GM12874 (cell line): ENCODE measurements at regions not wholly inside any gene's neighbourhood (a gene's known extent, or its start where the extent isn't known, plus 50 kb on each side); places are given as distances from the start of the nearest gene placed in this dataset.

ENCODE experiments used
- CTCF ChIP-seq: IDR thresholded peaks from 2 replicates; pipeline ENCODE4 v1.5.1; 2011; ENCODE audit warnings: low read depth, mild to moderate bottlenecking, control low read depth, low read length, moderate library complexity; ENCODE audit not compliant: insufficient read depth

GRCh38 chr7:106356-106755 lies 86.0 kb upstream of the FAM20C start:
- no peak for TF ChIP-seq CTCF

- no peak for TF ChIP-seq CTCF
Observed at GRCh38 chr7:107233-107632, 85.1 kb upstream of the FAM20C start.

GRCh38 chr7:107907-108306 lies 84.5 kb upstream of the FAM20C start:
- no peak for TF ChIP-seq CTCF

- TF ChIP-seq CTCF: no peak
Observed at GRCh38 chr7:109094-109493, 83.3 kb upstream of the FAM20C start.

GRCh38 chr7:109898-110556 lies 82.3 kb upstream of the FAM20C start:
- no peak for TF ChIP-seq CTCF

GRCh38 chr7:110557-111232 lies 81.7 kb upstream of the FAM20C start:
- no peak for TF ChIP-seq CTCF

- TF ChIP-seq CTCF: no peak
Observed at GRCh38 chr7:111591-111990, 80.8 kb upstream of the FAM20C start.
